Breast epithelium (tissue), 3 donors: ENCODE measurements at regions not wholly inside any gene's neighbourhood (a gene's known extent, or its start where the extent isn't known, plus 50 kb on each side); places are given as distances from the start of the nearest gene placed in this dataset.

Experiments used
- CTCF ChIP-seq, 3 donors: fragments of 450-650 bp; IDR thresholded peaks; one replicate each; pipeline ENCODE4 v1.5.1; 2016 to 2017; ENCODE audit warnings: antibody characterized with exemption in 3 of 3, mild to moderate bottlenecking in 3 of 3, moderate library complexity in 3 of 3
- POLR2A ChIP-seq: fragments of 450-650 bp; IDR thresholded peaks from one replicate; pipeline ENCODE4 v1.6.1; 2016; ENCODE audit warnings: antibody characterized with exemption, mild to moderate bottlenecking, moderate library complexity

GRCh38 chrX:98956014-98956413 is 1454.1 kb downstream of the PCDH19 start:
- TF ChIP-seq CTCF (IDR thresholded peaks at IDR 0.05) (no peak), POLR2A (no peak)
